ENCODE measurements at regions not wholly inside any gene's neighbourhood (a gene's known extent, or its start where the extent isn't known, plus 50 kb on each side); places are given as distances from the start of the nearest gene placed in this dataset.

GRCh38 chr14:43981135-43981768, 525.8 kb downstream of the FSCB start:
- TF ChIP-seq POLR2A (IDR thresholded peaks at IDR 0.05) (no peak), CTCF (IDR thresholded peaks at IDR 0.05) (no peak)
- H3K4me3 ChIP-seq = no peak overlapping the region
- DNase-seq = no peak
- no peaks in the 10 kb centered on the region for H3K27me3 ChIP-seq
- H3K36me3 ChIP-seq = no peaks in the 10 kb centered on the region
- no peak overlapping the region for H3K27ac ChIP-seq
- no peaks in the 10 kb centered on the region for H3K9me3 ChIP-seq
- H3K4me1 ChIP-seq = no peaks in the 10 kb centered on the region

GRCh38 chr14:43956741-43957140, 550.3 kb downstream of the FSCB start:
- Histone ChIP-seq H3K27me3 (no peaks in the 10 kb centered on the region), H3K4me1 (no peaks in the 10 kb centered on the region), H3K36me3 (no peaks in the 10 kb centered on the region), H3K4me3 (no peak overlapping the region), H3K27ac (no peak overlapping the region), H3K9me3 (no peaks in the 10 kb centered on the region)
- no peak for TF ChIP-seq CTCF (IDR thresholded peaks at IDR 0.05)
- no peak for DNase-seq

GRCh38 chr14:43949400-43949799, 557.7 kb downstream of the FSCB start:
- no peaks in the 10 kb centered on the region for H3K27me3 ChIP-seq
- H3K36me3 ChIP-seq = no peaks in the 10 kb centered on the region
- no peak overlapping the region for H3K4me3 ChIP-seq
- no peak for DNase-seq
- H3K27ac ChIP-seq = no peak overlapping the region
- no peaks in the 10 kb centered on the region for H3K9me3 ChIP-seq
- no peaks in the 10 kb centered on the region for H3K4me1 ChIP-seq
- TF ChIP-seq POLR2A (IDR thresholded peaks at IDR 0.05) (no peak), CTCF (IDR thresholded peaks at IDR 0.05) (no peak)

- no peak for DNase-seq
- H3K9me3 ChIP-seq = no peaks in the 10 kb centered on the region
- no peak for TF ChIP-seq POLR2A (IDR thresholded peaks at IDR 0.05)
- TF ChIP-seq CTCF (IDR thresholded peaks at IDR 0.05) = no peak
Observed at GRCh38 chr14:43939836-43940235, 567.2 kb downstream of the FSCB start.

GRCh38 chr14:43938588-43939281, 568.3 kb downstream of the FSCB start:
- H3K4me3 ChIP-seq = no peak overlapping the region
- H3K36me3 ChIP-seq = no peaks in the 10 kb centered on the region
- no peak for TF ChIP-seq POLR2A (IDR thresholded peaks at IDR 0.05)
- TF ChIP-seq CTCF (IDR thresholded peaks at IDR 0.05) = no peak
- no peak for DNase-seq
- no peaks in the 10 kb centered on the region for H3K9me3 ChIP-seq
- no peaks in the 10 kb centered on the region for H3K4me1 ChIP-seq
- no peak overlapping the region for H3K27ac ChIP-seq
- no peaks in the 10 kb centered on the region for H3K27me3 ChIP-seq

More at GRCh38 chr14:43939836-43940235, 567.2 kb downstream of the FSCB start:
- H3K36me3 ChIP-seq = no peaks in the 10 kb centered on the region
- H3K27me3 ChIP-seq = no peaks in the 10 kb centered on the region
- H3K27ac ChIP-seq = no peak overlapping the region
- no peak overlapping the region for H3K4me3 ChIP-seq
- H3K4me1 ChIP-seq = no peaks in the 10 kb centered on the region
